Stimulated activated naive CD8-positive, alpha-beta T cell treated with anti-CD3 and anti-CD28 coated beads, Interleukin-15, Interleukin-2, amounts not matched to agents 100 U/mL and 50 U/mL, for 24 hours (primary cell): ENCODE measurements at regions not wholly inside any gene's neighbourhood (a gene's known extent, or its start where the extent isn't known, plus 50 kb on each side); places are given as distances from the start of the nearest gene placed in this dataset.
A peak's percentile ranks its signal among the peaks of the same experiment; 100 is the strongest.
"Not testable (repeated sequence)": the region's sequence is repeated elsewhere in the genome, so short reads cannot be mapped to it uniquely, and the experiment has no call there.

Experiments used
- ATAC-seq: fragments of 150-1000 bp; cut with Tn5 transposase; one replicate; pipeline ENCODE4 v1.10.0; 2021
- DNase-seq: peaks from one replicate; pipeline ENCODE4 v3.0.0; 2021

- ATAC-seq = no peak
- DNase-seq = no peak
These were observed 116.3 kb upstream of the ERG start for GRCh38 chr21:38614558-38614957.

GRCh38 chr21:38619480-38619879 lies 121.2 kb upstream of the ERG start:
- no peak for ATAC-seq
- no peak for DNase-seq

DNA sequence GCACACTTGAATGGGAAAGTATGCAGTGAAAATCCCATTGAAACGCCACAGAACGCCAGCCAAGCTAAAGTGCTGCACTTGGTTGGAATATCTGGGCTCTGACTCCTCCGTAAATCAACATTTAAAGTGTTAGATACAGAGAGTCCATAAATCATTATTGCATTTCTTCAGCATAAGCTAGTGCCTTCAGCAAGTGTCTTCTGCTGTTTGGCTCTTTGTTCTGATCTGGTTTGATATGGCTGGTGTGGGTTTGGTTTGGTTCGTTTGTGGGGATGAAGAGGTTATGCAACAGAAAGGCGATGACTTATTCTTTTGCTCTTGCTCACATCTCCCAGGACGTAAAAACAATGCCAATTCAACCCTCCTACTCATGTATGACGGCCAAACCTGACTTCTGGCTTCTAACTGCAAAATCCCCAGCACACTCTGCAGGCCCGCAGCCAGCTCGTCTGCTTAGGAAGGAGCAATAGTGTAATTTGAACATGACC lies 121.8 kb upstream of the ERG start:
- ATAC-seq (no peak), DNase-seq (no peak)

DNA sequence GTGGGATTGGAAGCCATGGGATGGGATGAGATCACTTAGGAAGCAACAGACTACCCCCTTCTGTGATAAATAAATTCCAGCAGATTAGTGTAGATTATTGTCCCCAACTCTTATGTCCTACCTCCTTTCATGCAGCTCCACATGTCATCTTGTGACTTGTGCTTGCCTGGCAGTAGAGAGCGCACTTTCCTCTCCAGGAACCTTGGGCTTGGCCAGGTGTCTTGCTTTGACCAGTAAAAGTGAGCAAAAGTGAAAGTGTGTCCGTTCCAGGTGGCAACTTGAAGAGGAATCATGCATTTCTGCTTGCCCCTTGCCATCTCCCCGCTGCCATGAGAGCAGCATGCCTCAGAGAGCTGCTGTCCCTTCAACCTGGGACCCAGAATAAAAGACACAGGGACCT lies 122.9 kb upstream of the ERG start:
- DNase-seq (no peak), ATAC-seq (no peak)

DNA sequence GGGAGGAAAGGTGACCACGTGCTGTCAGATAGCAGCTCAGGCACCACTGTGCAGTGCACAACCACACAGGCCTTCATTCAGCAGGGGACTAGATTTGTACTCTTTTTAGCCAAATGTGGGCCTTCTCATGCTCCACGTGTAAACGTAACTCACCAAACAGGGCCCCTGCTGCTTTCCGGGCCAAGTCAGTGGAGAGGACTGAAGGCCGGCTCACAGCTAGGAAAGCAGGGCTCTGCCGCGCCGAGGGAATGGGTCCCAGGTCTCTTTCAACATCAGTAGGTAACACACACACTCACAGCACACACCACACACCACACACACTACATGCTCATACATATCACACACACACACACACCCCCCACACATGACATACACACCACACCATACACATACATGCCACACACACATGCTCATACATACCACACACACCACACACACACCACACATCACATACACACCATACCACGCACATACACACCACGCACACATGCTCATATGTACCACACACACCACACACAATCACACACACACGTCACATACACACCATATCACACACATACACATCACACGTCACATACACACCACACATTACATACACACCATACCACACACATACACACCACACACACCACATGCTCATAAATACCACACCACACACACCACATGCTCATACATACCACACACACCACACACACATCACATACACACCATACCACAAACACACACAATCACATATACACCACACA lies 124.0 kb upstream of the ERG start:
- ATAC-seq (no peak), DNase-seq (no peak)

- ATAC-seq (no peak), DNase-seq (no peak)
These were observed 124.5 kb upstream of the ERG start for GRCh38 chr21:38622827-38623209.

GRCh38 chr21:38623552-38623951 lies 125.3 kb upstream of the ERG start:
- no peak for ATAC-seq
- no peak for DNase-seq

- no peak for ATAC-seq
- no peak for DNase-seq
These were observed 126.7 kb upstream of the ERG start for GRCh38 chr21:38625000-38625399.

DNA sequence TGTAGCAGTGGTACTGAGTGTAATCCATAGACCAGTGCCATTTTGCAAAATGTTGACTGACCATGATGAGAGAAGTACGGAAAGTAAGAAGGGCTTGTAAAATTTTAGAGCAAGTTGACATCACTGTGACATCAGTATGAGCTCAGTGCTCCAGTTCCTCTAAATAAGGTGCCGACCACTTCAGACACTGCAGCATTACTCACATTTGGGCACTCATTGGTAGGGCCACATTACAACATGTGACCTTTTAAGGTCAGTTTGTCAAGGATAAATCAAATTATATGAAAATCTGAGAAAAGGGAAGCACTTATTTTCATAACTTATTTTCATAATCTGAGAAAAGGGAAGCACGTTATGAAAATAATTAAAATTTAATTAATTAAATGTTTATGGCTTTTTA lies 128.0 kb upstream of the ERG start:
- no peak for DNase-seq
- no peak for ATAC-seq

DNA sequence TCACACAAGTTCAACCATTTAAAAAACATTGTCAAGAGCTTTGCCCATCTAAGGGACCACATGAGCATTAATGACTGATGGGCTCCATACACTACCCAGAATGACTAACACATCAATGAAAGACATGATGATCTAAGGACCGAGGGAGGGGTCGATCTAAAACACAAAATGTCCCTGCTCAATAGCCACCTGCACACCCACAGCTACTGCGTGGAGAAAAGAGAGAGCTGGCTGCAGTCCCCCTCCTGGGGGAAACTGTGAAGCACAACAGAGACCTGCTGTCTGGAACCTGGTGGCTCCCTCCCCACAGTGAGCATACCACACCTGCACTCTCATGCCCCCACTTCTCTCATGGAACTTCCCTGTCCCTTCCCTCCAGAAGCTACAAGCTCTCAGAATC lies 130.1 kb upstream of the ERG start:
- no peak for DNase-seq

DNA sequence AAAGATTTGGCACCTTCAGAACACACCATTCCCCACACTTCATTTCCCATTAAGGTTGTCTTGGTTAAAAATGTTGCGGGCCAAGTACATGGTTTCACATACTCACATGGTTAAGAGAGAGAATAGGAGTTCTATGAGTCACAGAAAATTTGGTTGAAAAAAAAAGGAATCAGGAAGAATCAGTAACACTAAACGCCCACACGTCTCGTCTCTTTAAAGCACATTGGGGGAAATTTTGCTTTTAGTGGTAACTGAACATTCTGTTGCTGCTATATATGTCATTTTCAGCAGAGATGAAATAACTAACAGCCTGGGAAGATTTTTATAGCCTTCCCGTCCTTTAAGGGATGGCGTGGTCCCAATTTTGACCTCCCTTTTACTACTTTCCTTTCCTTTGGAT lies 132.9 kb upstream of the ERG start:
- ATAC-seq = no peak
- DNase-seq = no peak

More for the DNA sequence above, 130.1 kb upstream of the ERG start:
- ATAC-seq = no peak

GRCh38 chr21:38631676-38632075 lies 133.4 kb upstream of the ERG start:
- DNase-seq (no peak), ATAC-seq (no peak)

- ATAC-seq (no peak), DNase-seq (no peak)
These were observed 138.9 kb upstream of the ERG start for GRCh38 chr21:38637161-38637560.

GRCh38 chr21:38639571-38640354 lies 141.5 kb upstream of the ERG start:
- ATAC-seq (no peak), DNase-seq (no peak)

DNA sequence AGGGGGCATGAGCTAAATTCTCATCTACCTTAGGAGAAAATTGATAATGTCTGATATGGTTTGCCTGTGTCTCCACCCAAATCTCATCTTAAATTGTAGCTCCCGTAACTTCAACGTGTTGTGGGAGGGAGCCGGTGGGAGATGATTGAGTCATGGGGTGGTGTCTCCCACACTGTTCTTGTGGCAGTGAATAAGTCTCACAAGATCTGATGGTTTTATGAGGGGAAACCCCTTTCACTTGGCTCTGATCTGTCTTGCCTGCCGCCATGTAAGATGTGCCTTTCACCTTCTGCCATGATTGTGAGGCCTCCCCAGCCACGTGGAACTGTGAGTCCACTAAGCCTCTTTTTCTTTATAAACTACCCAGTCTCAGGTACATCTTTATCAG lies 142.1 kb upstream of the ERG start:
- ATAC-seq = peak; percentile 23
- DNase-seq = not testable (repeated sequence)

DNA sequence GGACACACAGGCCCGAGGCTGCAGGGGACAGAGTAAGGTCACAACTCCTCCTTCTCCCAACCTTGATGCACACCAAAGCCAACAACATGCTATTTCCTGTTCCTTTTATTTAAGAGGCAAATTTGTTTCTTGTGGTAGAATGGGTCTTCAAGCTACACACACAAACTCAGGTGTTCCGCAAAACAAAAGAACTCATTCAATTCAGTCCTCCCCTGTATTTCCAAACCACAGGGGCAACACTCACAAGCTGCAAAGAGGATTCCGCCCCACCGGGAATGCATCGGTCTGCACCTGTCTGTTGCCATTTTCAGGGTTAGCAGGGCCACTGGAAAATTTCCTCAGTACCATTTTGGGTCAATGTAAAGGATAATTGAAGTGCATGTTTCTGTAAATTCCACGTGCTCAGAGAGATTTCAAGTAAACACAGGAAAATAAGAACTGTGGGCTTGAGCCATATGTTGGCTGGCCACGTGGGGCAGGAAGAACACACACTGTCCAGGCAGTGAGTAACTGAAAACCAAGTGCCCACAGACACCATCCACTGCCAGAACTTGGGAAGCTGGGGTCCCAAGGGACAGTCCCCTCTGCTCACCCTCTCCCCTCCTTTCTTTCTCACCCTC lies 145.2 kb upstream of the ERG start:
- ATAC-seq = no peak
- no peak for DNase-seq

DNA sequence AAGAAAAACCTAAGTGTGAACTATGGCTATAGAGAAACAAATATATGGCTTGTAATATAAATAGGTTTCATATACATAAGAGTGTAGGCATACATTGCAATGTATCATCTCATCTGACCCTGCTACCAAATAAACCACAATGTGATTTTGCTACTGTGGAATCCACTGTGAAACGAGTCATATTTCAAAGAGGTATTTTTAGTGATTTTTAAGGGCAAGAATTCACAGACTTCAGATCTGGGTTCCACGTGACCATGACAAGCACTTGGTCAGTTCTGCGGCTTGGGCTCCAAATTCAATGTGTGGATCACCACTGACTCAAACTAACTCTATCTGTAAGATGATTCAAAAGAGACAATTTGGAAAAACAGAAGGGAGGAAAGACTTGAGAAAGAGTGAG lies 147.0 kb upstream of the ERG start:
- ATAC-seq (peak; percentile 40), DNase-seq (no peak)

DNA sequence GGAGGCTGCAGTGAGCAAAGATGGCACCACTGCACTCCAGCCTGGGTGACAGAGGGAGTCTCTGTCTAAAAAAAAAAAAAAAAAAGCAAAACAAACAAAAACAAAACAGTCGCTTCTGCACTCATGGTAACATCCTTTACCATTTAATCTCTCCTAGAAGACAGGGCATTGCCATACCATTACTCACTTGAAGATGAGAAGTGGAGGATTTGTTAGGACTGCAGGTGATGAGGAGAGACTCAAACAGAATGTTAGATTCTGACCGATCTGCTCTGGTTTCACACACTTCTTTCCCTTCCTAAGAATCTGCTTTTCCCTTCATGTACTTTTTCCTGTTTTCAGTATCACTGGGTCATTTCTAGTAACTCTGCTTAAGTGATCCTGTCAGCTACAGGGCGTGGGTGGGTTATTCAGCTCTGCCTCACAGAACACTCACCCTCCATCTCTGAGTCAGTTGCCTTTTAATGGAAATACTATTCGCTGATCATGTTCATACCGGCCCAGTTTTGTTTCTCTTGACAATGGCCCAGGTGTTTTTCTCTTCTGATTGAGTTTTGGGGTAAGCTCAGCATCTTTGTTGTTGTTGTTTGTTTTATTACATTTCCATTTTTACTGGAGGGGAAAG lies 148.0 kb upstream of the ERG start:
- DNase-seq = no peak
- ATAC-seq = peak; percentile 85

GRCh38 chr21:38649120-38649519 lies 150.8 kb upstream of the ERG start:
- no peak for DNase-seq
- no peak for ATAC-seq

GRCh38 chr21:38651570-38651969 lies 153.3 kb upstream of the ERG start:
- DNase-seq (no peak), ATAC-seq (no peak)

- ATAC-seq = no peak
- no peak for DNase-seq
These were observed 153.3 kb upstream of the ETS2 start for GRCh38 chr21:38652396-38652795.

- ATAC-seq = no peak
These were observed 151.1 kb upstream of the ETS2 start for GRCh38 chr21:38654580-38654979.

DNA sequence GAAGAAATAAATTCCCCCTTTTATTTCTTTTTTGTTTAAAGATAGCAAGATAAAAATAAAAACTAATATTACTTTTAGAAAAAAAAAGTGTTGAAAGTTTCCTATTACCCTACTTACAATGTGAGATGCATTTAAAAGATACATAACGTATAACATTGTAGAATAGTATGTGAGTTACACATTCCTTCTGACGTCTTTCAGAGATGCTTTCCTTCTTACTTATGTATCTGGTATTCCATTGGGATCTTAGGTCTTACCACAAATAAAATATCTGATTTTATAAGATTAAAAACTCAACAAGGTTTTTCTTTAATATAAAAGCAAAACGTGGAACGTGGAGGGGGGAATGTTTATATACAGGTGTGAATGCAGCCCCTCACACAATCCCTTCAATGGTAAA lies 147.2 kb upstream of the ETS2 start:
- DNase-seq = no peak
- ATAC-seq = no peak

More at GRCh38 chr21:38654580-38654979, 151.1 kb upstream of the ETS2 start:
- no peak for DNase-seq
